A549 (cell line): ENCODE measurements at regions not wholly inside any gene's neighbourhood (a gene's known extent, or its start where the extent isn't known, plus 50 kb on each side); places are given as distances from the start of the nearest gene placed in this dataset.

Experiments
- ATAC-seq, 2 experiments: fragments of 200-7000 bp in 1 of 2; fragments of >200 bp in 1 of 2; cut with Nextera tagmentation in 1 of 2; cut with Tn5 transposase in 1 of 2; 3 replicates each; pipeline versions ENCODE4 v1.8.0 to v1.9.1; 2018 to 2020; ENCODE audit warnings: mild to moderate bottlenecking in 1 of 2, moderate library complexity in 1 of 2
- CTCF ChIA-PET: fragments of 300-600 bp; sonication (Branson Sonifier 250); formaldehyde crosslinking; extraction: SDS; loops from one replicate; lab custom pipeline; 2021; ENCODE audit warnings: antibody characterized with exemption, inconsistent platforms; lab: Yijun Ruan, JAX
- POLR2A ChIA-PET: fragments of 350-600 bp; formaldehyde crosslinking; extraction: SDS; loops from one replicate; lab custom pipeline; 2021; ENCODE audit warnings: antibody characterized with exemption, inconsistent platforms; lab: Yijun Ruan, JAX
- DNase-seq, 2 experiments: peaks; one replicate each; pipeline versions ENCODE4 v3.0.0 to v3.0.0-alpha.2; 2011 to 2016; ENCODE audit warnings: low read depth in 1 of 2, low spot score in 1 of 2
- FAIRE-seq: peaks from 2 replicates; lab custom pipeline; 2011; peaks lifted over from hg19 to GRCh38; lab: Jason Lieb, UNC
- H3K27ac ChIP-seq, 2 experiments: fragments of >200 bp; sonication (Bioruptor Twin); formaldehyde crosslinking; 3 replicates each; pipeline ENCODE4 v1.5.1; 2016 to 2017
- H3K4me1 ChIP-seq: fragments of >200 bp; sonication (Bioruptor Twin); formaldehyde crosslinking; 3 replicates; pipeline ENCODE4 v1.6.1; 2016
- H3K4me2 ChIP-seq: fragments of >200 bp; sonication (Bioruptor Twin); formaldehyde crosslinking; 3 replicates; pipeline ENCODE4 v1.6.1; 2016
- H3K4me3 ChIP-seq: fragments of >200 bp; sonication (Bioruptor Twin); formaldehyde crosslinking; 3 replicates; pipeline ENCODE4 v1.5.1; 2016
- H3K9me3 ChIP-seq: fragments of >200 bp; sonication (Bioruptor Twin); formaldehyde crosslinking; 3 replicates; pipeline ENCODE4 v1.6.1; 2016
- ATOH8 ChIP-seq: fragments of 250-450 bp; sonication (Bioruptor Pico); IDR thresholded peaks from 2 replicates; pipeline ENCODE4 v1.5.0; 2020; ENCODE audit warnings: low read depth, mild to moderate bottlenecking, moderate library complexity
- BCL3 ChIP-seq: fragments of >200 bp; sonication (Bioruptor Twin); formaldehyde crosslinking; IDR thresholded peaks from 3 replicates; pipeline ENCODE4 v1.6.1; 2016
- BHLHE40 ChIP-seq: IDR thresholded peaks from 2 replicates; pipeline ENCODE4 v1.6.1; 2012; ENCODE audit warnings: low read depth, low read length, inconsistent platforms
- CHD2 ChIP-seq: fragments of 150-350 bp; IDR thresholded peaks from 2 replicates; pipeline ENCODE4 v1.6.1; 2014; ENCODE audit warnings: low read length; ENCODE audit not compliant: partially characterized antibody
- EHF ChIP-seq: fragments of 250-450 bp; sonication (Bioruptor Pico); IDR thresholded peaks from 2 replicates; pipeline ENCODE4 v1.5.0; 2020; ENCODE audit warnings: mild to moderate bottlenecking
- EHMT2 ChIP-seq: fragments of 200-600 bp; sonication (generic); IDR thresholded peaks from 2 replicates; pipeline ENCODE4 v1.6.1; 2016; ENCODE audit warnings: antibody characterized with exemption, low read depth, mild to moderate bottlenecking, moderate library complexity
- EP300 ChIP-seq, 2 experiments: fragments of >200 bp; sonication (Bioruptor Twin); formaldehyde crosslinking; IDR thresholded peaks; 2 replicates in 1 of 2; 3 replicates in 1 of 2; pipeline ENCODE4 v1.6.1; 2016 to 2017
- ESRRA ChIP-seq: fragments of 150-350 bp; IDR thresholded peaks from 2 replicates; pipeline ENCODE4 v1.6.1; 2014; ENCODE audit warnings: mild to moderate bottlenecking, low read length, borderline replicate concordance
- FOSB ChIP-seq: fragments of 250-450 bp; sonication (Bioruptor Pico); IDR thresholded peaks from 2 replicates; pipeline ENCODE4 v1.5.0; 2020; ENCODE audit warnings: mild to moderate bottlenecking, moderate library complexity
- HDAC2 ChIP-seq: fragments of 200-600 bp; sonication (generic); IDR thresholded peaks from 2 replicates; pipeline ENCODE4 v1.6.1; 2016
- HES2 ChIP-seq: fragments of >200 bp; sonication (Bioruptor Twin); formaldehyde crosslinking; IDR thresholded peaks from 2 replicates; pipeline ENCODE4 v1.6.1; 2016
- HEYL ChIP-seq: fragments of 250-450 bp; sonication (Bioruptor Pico); IDR thresholded peaks from 2 replicates; pipeline ENCODE4 v1.8.0; 2021; ENCODE audit warnings: mild to moderate bottlenecking, moderate library complexity
- HMGXB4 ChIP-seq: fragments of 250-450 bp; sonication (Bioruptor Pico); IDR thresholded peaks from 2 replicates; pipeline ENCODE4 v1.5.0; 2021; ENCODE audit warnings: mild to moderate bottlenecking, moderate library complexity, borderline replicate concordance
- JUN ChIP-seq, 2 experiments: fragments of >200 bp; sonication (Bioruptor Twin); formaldehyde crosslinking; IDR thresholded peaks; 2 replicates in 1 of 2; 3 replicates in 1 of 2; pipeline ENCODE4 v1.6.1; 2016 to 2017
- JUNB ChIP-seq: fragments of >200 bp; sonication (Bioruptor Twin); formaldehyde crosslinking; IDR thresholded peaks from 2 replicates; pipeline ENCODE4 v1.6.1; 2016
- KDM5A ChIP-seq: fragments of 200-600 bp; sonication (generic); IDR thresholded peaks from 2 replicates; pipeline ENCODE4 v1.6.1; 2016; ENCODE audit warnings: antibody characterized with exemption, mild to moderate bottlenecking
- MAX ChIP-seq: IDR thresholded peaks from 2 replicates; pipeline ENCODE4 v1.6.1; 2012
- MAZ ChIP-seq: fragments of 150-350 bp; IDR thresholded peaks from 2 replicates; pipeline ENCODE4 v1.6.1; 2014; ENCODE audit warnings: antibody characterized with exemption, low read depth, low read length, borderline replicate concordance
- MYC ChIP-seq: IDR thresholded peaks from 2 replicates; pipeline ENCODE4 v1.6.1; 2012; ENCODE audit warnings: mild to moderate bottlenecking, inconsistent platforms, low read length, improper control_type of control experiment, borderline replicate concordance
- NFE2L2 ChIP-seq: fragments of 150-350 bp; conservative IDR thresholded peaks from 2 replicates; pipeline ENCODE4 v1.6.1; 2014; ENCODE audit warnings: low read length
- PHF8 ChIP-seq: fragments of 200-600 bp; sonication (generic); IDR thresholded peaks from 2 replicates; pipeline ENCODE4 v1.6.1; 2016; ENCODE audit warnings: low read depth, mild to moderate bottlenecking, antibody characterized with exemption, moderate library complexity, borderline replicate concordance
- POLR2AphosphoS2 ChIP-seq: conservative IDR thresholded peaks from 2 replicates; pipeline ENCODE4 v1.6.1; 2012; ENCODE audit warnings: low read length, improper control_type of control experiment, inconsistent platforms
- REST ChIP-seq: fragments of 200-600 bp; sonication (generic); IDR thresholded peaks from 2 replicates; pipeline ENCODE4 v1.6.1; 2016; ENCODE audit warnings: antibody characterized with exemption, mild to moderate bottlenecking, moderate library complexity
- RFX5 ChIP-seq: fragments of 450-650 bp; IDR thresholded peaks from 2 replicates; pipeline ENCODE4 v1.7.1; 2014; ENCODE audit warnings: antibody characterized with exemption, mild to moderate bottlenecking, moderate library complexity
- RNF2 ChIP-seq: fragments of 200-600 bp; sonication (generic); IDR thresholded peaks from 2 replicates; pipeline ENCODE4 v1.6.1; 2016; ENCODE audit warnings: low read depth, mild to moderate bottlenecking, antibody characterized with exemption, moderate library complexity, borderline replicate concordance
- TFCP2L1 ChIP-seq: fragments of 250-450 bp; sonication (Bioruptor Pico); IDR thresholded peaks from 2 replicates; pipeline ENCODE4 v1.5.0; 2021; ENCODE audit warnings: mild to moderate bottlenecking
- USF2 ChIP-seq: fragments of 450-650 bp; IDR thresholded peaks from 2 replicates; pipeline ENCODE4 v1.6.1; 2014; ENCODE audit warnings: antibody characterized with exemption
- ZFP36 ChIP-seq: fragments of 450-650 bp; IDR thresholded peaks from 2 replicates; pipeline ENCODE4 v1.6.1; 2014; ENCODE audit warnings: borderline replicate concordance; ENCODE audit not compliant: partially characterized antibody
- ZSCAN20 ChIP-seq: fragments of 250-450 bp; sonication (Bioruptor Pico); IDR thresholded peaks from 2 replicates; pipeline ENCODE4 v1.8.0; 2022; ENCODE audit warnings: mild to moderate bottlenecking, moderate library complexity
- WGBS: methylation state at CpG from one replicate; pipeline ENCODE4 v1.1.6; 2017; ENCODE audit errors: missing lambda C conversion rate; 5-methylcytosine and 5-hydroxymethylcytosine counted together

- Histone ChIP-seq H3K4me3 (no peak overlapping the region), H3K27ac (no peak overlapping the region), H3K9me3 (no peaks in the 10 kb centered on the region), H3K4me1 (no peaks in the 10 kb centered on the region), H3K4me2 (no peak overlapping the region)
- TF ChIP-seq EHF (no peak), MAX (no peak), EP300 (IDR thresholded peaks at IDR 0.05) (no peak), PHF8 (no peak), USF2 (no peak), RNF2 (no peak), HDAC2 (no peak), EHMT2 (no peak), NFE2L2 (no peak), ZSCAN20 (CRISPR knock-in tag) (no peak), MYC (no peak), JUNB (no peak), JUN (IDR thresholded peaks at IDR 0.05) (no peak), MAZ (no peak), FOSB (no peak), TFCP2L1 (no peak), ESRRA (no peak), POLR2AphosphoS2 (no peak)
- DNase-seq = no peak
- FAIRE-seq = no peak
- WGBS = 40% methylated on average over 6 of the region's 6 CpGs
- ATAC-seq = no peak
- ChIA-PET CTCF (no interaction called here), POLR2A (no interaction called here)
These were observed 298.2 kb downstream of the CCSER2 start for GRCh38 chr10:84626397-84627087.

GRCh38 chr10:84632866-84633265 lies 304.5 kb downstream of the CCSER2 start:
- TF ChIP-seq RFX5 = no peak
- TF ChIP-seq HEYL (CRISPR knock-in tag) = no peak
- TF ChIP-seq JUN (IDR thresholded peaks at IDR 0.05) = no peak
- TF ChIP-seq BHLHE40 = no peak
- TF ChIP-seq CHD2 = no peak
- TF ChIP-seq KDM5A = no peak
- TF ChIP-seq ATOH8 = no peak
- no peak for TF ChIP-seq HMGXB4 (CRISPR knock-in tag)
- TF ChIP-seq TFCP2L1 = no peak
- TF ChIP-seq ZFP36 = no peak
- TF ChIP-seq EHMT2 = no peak
- TF ChIP-seq REST = no peak
- no peak for TF ChIP-seq BCL3
- no peak for TF ChIP-seq HES2
- TF ChIP-seq, all 56 proteins: peak for 0
- peak in 1 of 2 experiments; percentile 25 for DNase-seq
- no peak overlapping the region for H3K4me3 ChIP-seq
- WGBS = 22% methylated on average over 5 of the region's 5 CpGs
- ChIA-PET POLR2A (no interaction called here), CTCF (interaction anchor here (1.2 kb wide), 1 partner anchor 20 kb away, joined by 3 read pairs; no protein-coding TSS in a partner anchor)
- H3K9me3 ChIP-seq = no peaks in the 10 kb centered on the region
- peak overlapping the region; percentile 16; the same call in 2 of the 3 replicates for H3K4me2 ChIP-seq
- FAIRE-seq = no peak
- H3K4me1 ChIP-seq = no peaks in the 10 kb centered on the region
- H3K27ac ChIP-seq = no peak overlapping the region
- peak; percentile 50; a peak in 4 of 6 replicates for ATAC-seq
